HG03097 (cell line): ENCODE measurements at regions not wholly inside any gene's neighbourhood (a gene's known extent, or its start where the extent isn't known, plus 50 kb on each side); places are given as distances from the start of the nearest gene placed in this dataset.

Experiments used
- ATAC-seq: cut with Tn5 transposase; IDR thresholded peaks from one replicate; pipeline ENCODE4 v1.9.1; 2021; ENCODE audit not compliant: unreplicated experiment, low FRiP score

DNA sequence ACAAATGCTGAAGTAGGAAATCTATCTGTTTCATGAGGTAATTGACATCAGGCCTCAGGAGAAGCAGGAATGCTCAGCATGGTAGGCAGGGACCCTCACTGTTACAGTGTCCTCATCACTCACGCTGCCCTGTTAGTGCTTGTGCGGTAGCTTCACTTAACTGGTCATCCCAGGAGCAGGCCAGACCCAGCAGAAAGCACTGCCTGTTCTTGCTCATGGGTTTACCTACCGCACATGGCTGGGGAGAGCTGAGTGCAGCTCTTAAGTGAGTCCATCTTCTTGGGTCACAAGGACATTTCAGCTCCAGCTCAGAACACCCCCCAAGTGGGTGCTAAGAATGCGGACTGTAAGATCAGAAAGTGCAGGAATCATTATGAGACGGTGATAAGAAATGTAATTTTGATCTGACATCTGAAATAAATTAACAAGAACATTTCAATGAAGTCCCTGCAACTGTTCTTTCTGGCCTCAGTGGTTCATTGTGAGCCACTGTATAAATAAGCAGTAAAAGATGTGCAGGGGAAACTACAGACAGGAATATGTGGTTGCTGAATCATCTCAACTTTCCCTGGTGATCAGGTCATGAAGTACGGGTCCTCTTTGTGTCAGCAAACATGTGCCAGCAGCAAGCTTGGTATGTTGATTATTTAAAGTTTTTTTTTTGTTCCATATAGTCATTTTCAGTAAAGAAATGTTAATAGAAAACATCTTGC, 757.7 kb upstream of the TMEM132C start:
- ATAC-seq: no peak

- ATAC-seq: no peak
Observed at GRCh38 chr12:127515941-127516340, 751.0 kb upstream of the TMEM132C start.

- ATAC-seq: no peak
Observed at GRCh38 chr12:127516467-127516866, 750.5 kb upstream of the TMEM132C start.

DNA sequence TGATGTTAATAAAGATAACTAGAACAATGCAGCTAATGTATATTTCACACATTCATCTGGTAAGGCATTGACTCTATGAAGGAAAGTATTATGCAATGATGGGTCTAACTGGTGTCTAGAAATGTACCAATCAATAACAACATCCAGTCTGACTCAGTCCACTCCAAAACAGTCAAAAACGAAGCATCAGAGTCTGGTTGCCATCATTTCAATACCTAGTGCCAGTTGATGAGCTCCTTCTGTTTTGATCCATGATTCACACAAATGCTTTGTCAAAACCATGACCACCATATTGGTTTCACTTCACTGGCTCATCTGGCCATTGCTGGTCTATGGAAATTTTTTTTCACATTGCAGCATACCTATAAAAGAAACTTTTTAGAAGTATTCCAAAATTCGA, 747.2 kb upstream of the TMEM132C start:
- ATAC-seq: no peak

GRCh38 chr12:127526925-127527324, 740.0 kb upstream of the TMEM132C start:
- no peak for ATAC-seq

DNA sequence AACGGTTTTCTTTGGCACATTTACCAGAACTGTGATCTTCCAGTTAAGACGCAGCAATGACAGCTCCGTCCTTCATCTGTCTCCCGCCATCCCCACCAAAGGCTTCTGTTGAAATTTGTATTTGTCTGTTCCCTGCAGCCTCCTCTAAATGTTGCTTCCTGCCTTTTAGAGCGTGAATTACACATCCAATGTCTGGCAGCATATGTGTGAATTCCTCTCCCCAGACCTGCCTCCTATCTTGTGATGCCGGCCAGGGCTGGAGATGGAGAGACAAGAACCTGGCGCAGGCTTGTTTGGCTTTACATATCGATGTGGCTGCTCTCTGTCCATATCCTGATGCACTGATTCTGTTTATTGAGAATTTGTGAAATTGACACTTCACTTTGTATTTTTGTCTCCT, 738.4 kb upstream of the TMEM132C start:
- ATAC-seq: no peak

- ATAC-seq: no peak
Observed at GRCh38 chr12:127531542-127531941, 735.4 kb upstream of the TMEM132C start.

DNA sequence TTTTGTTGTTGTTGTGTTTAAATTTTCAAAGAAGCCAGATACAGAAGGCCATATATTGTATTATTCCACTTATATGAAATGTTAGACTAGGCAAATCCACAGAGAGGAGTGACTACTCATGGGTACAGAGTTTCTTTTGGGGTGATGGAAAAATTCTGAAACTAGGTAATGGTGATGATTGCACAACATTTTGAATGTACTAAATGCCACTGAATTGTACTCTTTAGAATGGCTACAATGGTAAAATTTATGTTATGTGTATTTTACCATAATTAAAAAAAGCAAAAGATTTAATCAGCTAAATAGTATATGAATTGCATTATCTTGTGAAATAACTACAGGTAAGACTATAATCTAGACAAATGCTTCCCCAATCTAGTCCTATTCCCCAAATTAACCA, 733.6 kb upstream of the TMEM132C start:
- ATAC-seq: no peak

DNA sequence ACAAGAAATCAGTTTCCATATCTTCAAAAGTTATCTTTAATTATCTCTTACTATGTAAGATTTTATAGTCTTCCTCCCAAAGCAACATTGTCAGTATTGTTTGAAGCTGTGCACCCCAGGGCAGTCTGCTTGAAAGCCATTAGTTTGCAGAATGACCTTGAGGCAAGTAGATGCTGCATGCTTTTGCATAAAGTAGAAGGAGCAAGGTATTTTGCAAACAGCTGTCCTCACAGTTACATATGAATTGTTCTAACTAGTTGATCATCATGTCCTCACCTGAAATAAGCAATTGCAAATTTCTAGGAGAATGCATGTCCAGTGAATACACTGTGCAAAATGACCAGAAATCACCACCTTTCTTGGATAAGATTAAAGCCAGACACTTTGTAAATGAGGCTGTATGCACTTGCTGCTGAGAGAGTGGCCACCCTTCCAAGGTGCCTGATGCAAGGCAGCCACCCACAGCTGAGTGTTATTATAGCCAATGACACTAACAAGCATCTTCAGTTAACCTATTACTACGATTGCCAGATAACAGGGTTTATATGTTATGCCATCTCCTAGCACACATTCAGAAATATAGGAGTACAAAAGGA, 730.0 kb upstream of the TMEM132C start:
- ATAC-seq: no peak

DNA sequence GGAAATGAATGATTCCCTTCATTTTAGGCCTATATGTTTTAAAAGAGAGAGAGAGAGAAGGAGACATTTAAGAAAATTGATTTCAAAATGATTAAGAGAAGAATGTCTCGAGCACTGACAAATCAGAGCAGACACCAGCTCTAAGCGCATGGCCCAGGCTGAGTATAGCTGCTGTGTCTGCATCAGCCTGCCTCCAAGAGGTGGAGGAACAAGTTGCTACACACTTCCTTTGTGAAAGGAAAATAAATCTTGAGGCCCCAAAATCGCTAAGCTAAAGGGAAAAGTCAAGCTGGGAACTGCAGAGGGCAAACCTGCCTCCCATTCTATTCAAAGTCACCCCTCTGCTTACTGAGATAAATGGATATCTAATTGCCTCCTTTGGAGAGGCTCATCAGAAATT, 728.7 kb upstream of the TMEM132C start:
- no peak for ATAC-seq

DNA sequence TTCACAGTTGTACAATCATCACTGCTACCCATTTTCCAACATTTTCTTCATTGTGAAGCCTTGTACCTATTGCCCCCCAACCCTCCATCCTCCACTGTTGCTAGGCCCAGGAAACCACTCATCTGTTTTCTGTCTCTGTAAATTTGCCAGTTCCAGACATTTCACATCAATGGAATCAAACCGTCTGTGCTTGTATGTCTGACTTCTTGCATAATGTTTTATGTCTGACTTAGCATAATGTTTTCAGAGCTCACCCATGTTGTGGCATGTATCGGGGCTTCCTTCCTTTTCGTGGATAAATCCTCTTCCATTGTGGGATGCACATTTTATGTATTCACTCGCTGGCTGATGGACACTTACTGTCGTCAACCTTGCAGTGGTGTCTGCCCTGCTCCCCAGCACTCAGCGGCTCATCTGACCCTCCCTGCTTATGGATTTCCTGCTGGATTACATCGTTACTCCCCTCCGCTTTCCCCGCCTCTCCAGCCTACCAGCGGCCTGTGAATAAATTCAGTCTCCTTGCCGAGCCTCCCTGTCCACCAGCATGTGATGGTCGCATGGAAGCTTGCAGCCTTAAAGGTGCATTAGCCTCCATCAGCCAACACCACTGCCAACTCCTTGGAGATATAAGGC, 727.6 kb upstream of the TMEM132C start:
- no peak for ATAC-seq

GRCh38 chr12:127542391-127542790, 724.6 kb upstream of the TMEM132C start:
- no peak for ATAC-seq

DNA sequence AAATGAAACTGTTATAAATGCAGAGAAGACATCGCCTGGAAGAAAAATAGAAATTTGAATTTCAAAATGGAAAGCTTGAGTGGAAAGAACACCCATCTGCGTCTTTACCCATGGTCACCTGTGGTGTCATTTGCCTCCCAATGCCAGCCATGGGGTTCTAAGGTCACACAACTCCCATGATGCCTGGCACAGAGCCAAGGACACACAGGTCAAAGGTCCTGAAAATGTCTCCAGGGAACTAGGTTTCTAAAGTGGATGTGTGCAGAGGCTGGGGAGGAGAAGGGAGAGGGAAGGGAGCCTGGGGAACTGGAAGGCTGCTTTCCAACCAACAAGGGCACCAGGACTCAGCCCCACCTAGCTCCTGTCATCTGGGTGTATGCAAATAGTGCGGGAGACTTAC, 724.0 kb upstream of the TMEM132C start:
- ATAC-seq: no peak

DNA sequence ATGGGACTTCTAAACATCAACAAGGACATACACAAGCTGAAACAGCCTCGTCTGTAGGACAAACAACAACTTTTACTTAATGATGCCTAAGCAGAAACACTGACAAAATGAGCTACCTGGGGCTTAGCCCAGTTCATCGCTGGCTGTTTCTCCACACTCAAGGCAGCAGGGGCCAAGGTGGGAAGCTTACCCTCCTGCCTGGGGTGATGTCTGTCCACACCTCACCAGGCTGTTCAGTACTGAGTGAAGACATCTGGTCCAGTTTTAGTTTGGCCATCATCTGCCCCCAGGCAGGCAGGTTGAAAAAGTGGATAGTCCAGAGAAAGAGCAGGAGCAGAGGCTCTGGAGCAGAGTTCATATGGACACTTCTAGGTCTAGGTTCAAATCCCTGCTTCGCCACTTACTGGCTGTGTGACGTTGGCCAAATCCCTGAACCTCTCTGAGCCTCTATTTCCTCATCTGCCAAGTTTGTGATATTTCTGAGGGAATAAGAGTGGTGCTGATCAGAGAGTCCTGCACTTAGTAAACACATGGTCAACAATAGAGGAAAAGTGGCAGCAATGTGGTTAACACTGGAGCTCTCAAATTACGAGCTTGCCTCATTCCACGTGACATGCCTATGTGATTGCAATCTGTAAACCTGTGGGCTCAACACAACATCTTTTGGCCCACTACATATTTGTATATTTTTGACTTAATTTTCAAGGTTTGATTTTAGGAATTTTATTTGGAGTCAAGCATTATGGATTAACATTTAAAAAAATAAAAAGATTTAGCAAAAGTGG, 720.1 kb upstream of the TMEM132C start:
- ATAC-seq: no peak

- no peak for ATAC-seq
Observed at GRCh38 chr12:127548123-127548553, 718.8 kb upstream of the TMEM132C start.

GRCh38 chr12:127550271-127550670, 716.7 kb upstream of the TMEM132C start:
- ATAC-seq: no peak

DNA sequence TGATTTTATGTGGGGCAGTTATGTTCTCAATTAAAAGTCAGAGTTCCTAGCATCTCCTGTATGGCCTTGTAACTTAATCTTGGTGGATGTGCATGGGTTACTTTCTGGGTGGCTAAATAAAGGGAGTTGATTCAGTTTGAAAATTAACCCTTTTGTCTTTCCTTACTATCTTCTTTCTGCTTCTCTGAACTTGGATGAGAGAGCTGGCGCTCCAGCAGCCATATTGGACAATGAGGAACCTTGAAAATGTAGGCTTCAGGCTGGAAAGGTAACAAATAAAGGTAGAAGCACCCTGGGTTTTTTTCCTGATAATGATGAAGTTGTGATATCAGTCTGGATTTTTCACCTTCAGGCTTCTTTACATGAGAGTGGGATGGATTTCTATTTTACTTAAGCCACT, 714.1 kb upstream of the TMEM132C start:
- no peak for ATAC-seq

DNA sequence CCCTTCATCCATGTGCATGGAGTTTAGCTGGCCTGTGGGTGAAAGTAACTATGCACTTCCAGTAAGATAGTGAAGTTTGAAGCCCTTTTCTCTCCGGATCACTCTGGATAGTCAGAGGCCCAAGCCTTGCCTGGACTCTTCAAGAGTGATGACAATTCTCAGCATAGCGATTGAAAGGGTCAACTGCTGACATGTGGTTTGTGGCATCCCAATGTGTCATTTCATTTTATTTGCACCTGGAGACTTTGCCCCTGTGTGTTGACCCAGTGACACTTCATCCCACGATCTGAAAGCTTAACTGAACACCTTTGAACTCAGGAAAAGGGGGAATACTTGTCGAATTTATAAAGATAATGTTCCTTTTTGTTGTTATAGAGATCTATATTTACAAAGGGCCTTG, 711.9 kb upstream of the TMEM132C start:
- ATAC-seq: no peak

DNA sequence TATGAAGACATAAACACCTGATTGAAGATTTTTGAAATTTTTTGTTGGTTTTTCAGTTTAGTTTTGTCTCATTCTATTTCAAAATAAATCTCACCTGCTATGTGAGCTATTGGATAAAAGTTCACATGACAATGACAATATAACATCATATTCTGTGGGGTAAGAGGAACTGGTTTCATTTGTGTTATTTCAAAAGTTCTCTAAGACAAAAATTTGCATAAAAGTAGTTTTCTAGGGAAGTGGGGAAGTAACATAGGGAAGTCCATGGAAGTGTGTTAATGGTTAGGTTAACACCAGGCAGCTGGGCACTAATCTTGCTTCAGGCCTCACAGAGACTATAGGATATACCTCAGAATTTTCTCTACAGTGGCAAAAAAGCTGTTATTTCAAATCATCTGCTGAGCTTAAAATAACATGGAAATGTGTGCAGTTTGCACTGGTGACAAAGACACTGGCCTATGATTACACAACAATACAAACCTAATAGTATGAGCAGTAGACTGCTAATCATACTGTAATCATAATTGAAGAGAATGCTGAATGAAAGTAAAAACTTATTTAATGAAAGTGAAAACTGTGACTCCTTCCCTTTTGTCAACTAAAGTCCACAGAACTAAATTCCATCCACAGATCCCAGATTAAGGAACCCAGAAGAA, 710.6 kb upstream of the TMEM132C start:
- ATAC-seq: no peak

DNA sequence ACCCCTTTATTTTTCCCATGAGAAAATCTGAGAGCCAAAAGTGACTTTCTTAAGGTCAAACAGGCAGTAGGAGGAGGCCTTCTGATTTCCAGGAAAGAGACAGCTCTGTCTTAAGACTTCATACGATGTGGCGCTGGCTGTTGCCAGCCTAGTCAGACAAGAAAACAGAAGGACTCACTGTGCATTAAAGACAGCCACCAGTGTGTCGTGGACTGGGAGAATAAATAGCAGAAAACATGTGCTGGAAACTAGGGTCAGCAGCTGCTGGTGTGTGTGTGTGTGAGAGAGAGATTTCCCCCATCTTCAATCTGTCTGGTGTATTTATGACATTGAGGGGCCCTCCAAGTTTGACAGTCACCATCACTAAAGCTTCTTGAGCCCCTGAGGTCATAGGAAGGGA, 708.6 kb upstream of the TMEM132C start:
- ATAC-seq: no peak
